H9 (cell line): ENCODE measurements at regions not wholly inside any gene's neighbourhood (a gene's known extent, or its start where the extent isn't known, plus 50 kb on each side); places are given as distances from the start of the nearest gene placed in this dataset.

Experiments used
- DNase-seq: peaks from one replicate; pipeline ENCODE4 v3.0.0-alpha.2; 2017
- H2AFZ ChIP-seq: one replicate; pipeline ENCODE4 v1.6.1; 2013; ENCODE audit warnings: mild to moderate bottlenecking, low read length, control low read depth, moderate library complexity
- H2AK5ac ChIP-seq: 2 replicates; pipeline ENCODE4 v1.6.1; 2013; ENCODE audit warnings: low read length, control low read depth, mixed read lengths; ENCODE audit not compliant: insufficient read length
- H2BK120ac ChIP-seq: one replicate; pipeline ENCODE4 v1.6.1; 2013; ENCODE audit warnings: low read depth, mild to moderate bottlenecking, low read length, control low read depth, inconsistent platforms; ENCODE audit not compliant: poor library complexity, severe bottlenecking
- H2BK12ac ChIP-seq: 2 replicates; pipeline ENCODE4 v1.6.1; 2013; ENCODE audit warnings: low read length, control low read depth, mixed read lengths, low read depth; ENCODE audit not compliant: insufficient read length
- H2BK15ac ChIP-seq: 2 replicates; pipeline ENCODE4 v1.6.1; 2013; ENCODE audit warnings: low read depth, low read length, control low read depth
- H2BK20ac ChIP-seq: one replicate; pipeline ENCODE4 v1.6.1; 2013; ENCODE audit warnings: low read depth, mild to moderate bottlenecking, low read length, control low read depth, inconsistent platforms; ENCODE audit not compliant: poor library complexity, severe bottlenecking
- H2BK5ac ChIP-seq: 2 replicates; pipeline ENCODE4 v1.6.1; 2013; ENCODE audit warnings: low read length, control low read depth, mixed read lengths; ENCODE audit not compliant: insufficient read length
- H3K14ac ChIP-seq: 2 replicates; pipeline ENCODE4 v1.6.1; 2013; ENCODE audit warnings: low read length, control low read depth; ENCODE audit not compliant: insufficient read depth
- H3K18ac ChIP-seq: 2 replicates; pipeline ENCODE4 v1.6.1; 2013; ENCODE audit warnings: low read depth, mild to moderate bottlenecking, mixed read lengths, low read length, control low read depth; ENCODE audit not compliant: insufficient read length
- H3K23ac ChIP-seq: 2 replicates; pipeline ENCODE4 v1.6.1; 2013; ENCODE audit warnings: low read length, control low read depth, mixed read lengths, low read depth; ENCODE audit not compliant: insufficient read length
- H3K23me2 ChIP-seq: 2 replicates; pipeline ENCODE4 v1.6.1; 2013; ENCODE audit warnings: low read depth, mild to moderate bottlenecking, mixed read lengths, low read length, control low read depth; ENCODE audit not compliant: insufficient read length, poor library complexity, severe bottlenecking
- H3K27ac ChIP-seq: 2 replicates; pipeline ENCODE4 v1.5.1; 2013; ENCODE audit warnings: low read length, control low read depth, mixed read lengths, low read depth; ENCODE audit not compliant: insufficient read length
- H3K27me3 ChIP-seq: 2 replicates; pipeline ENCODE4 v1.6.1; 2013; ENCODE audit warnings: low read length, control low read depth, inconsistent platforms; ENCODE audit not compliant: insufficient read depth
- H3K4ac ChIP-seq: 2 replicates; pipeline ENCODE4 v1.6.1; 2013; ENCODE audit warnings: low read depth, mild to moderate bottlenecking, control low read depth, inconsistent platforms, low read length, moderate library complexity
- H3K4me1 ChIP-seq: 2 replicates; pipeline ENCODE4 v1.6.1; 2013; ENCODE audit warnings: low read length, control low read depth, inconsistent platforms; ENCODE audit not compliant: insufficient read depth
- H3K4me2 ChIP-seq: 2 replicates; pipeline ENCODE4 v1.6.1; 2013; ENCODE audit warnings: low read length, control low read depth, mixed read lengths; ENCODE audit not compliant: insufficient read length, insufficient read depth
- H3K56ac ChIP-seq: 2 replicates; pipeline ENCODE4 v1.6.1; 2013; ENCODE audit warnings: low read depth, mild to moderate bottlenecking, mixed read lengths, low read length, control low read depth; ENCODE audit not compliant: insufficient read length
- H3K79me1 ChIP-seq: 2 replicates; pipeline ENCODE4 v1.6.1; 2013; ENCODE audit warnings: low read depth, mild to moderate bottlenecking, moderate library complexity, low read length, control low read depth, inconsistent platforms; ENCODE audit not compliant: insufficient read depth, poor library complexity, severe bottlenecking
- H3K79me2 ChIP-seq: 2 replicates; pipeline ENCODE4 v1.6.1; 2013; ENCODE audit warnings: low read length, control low read depth, inconsistent platforms; ENCODE audit not compliant: insufficient read depth
- H3K9ac ChIP-seq: 2 replicates; pipeline ENCODE4 v1.6.1; 2013; ENCODE audit warnings: low read length, control low read depth, mixed read lengths; ENCODE audit not compliant: insufficient read length; ENCODE audit errors: extremely low read depth
- H3K9me3 ChIP-seq: one replicate; pipeline ENCODE4 v1.6.1; 2013; ENCODE audit warnings: low read depth, low read length, inconsistent platforms; ENCODE audit not compliant: control insufficient read depth
- H3T11ph ChIP-seq: one replicate; pipeline ENCODE4 v1.6.1; 2013; ENCODE audit warnings: mild to moderate bottlenecking, low read length, control low read depth, inconsistent platforms
- H4K20me1 ChIP-seq: one replicate; pipeline ENCODE4 v1.6.1; 2013; ENCODE audit not compliant: control insufficient read depth, insufficient read length, insufficient read depth
- H4K5ac ChIP-seq: 2 replicates; pipeline ENCODE4 v1.6.1; 2013; ENCODE audit warnings: low read depth, mild to moderate bottlenecking, mixed read lengths, low read length, control low read depth; ENCODE audit not compliant: insufficient read length
- H4K8ac ChIP-seq: replicated peaks from 2 replicates; pipeline ENCODE4 v1.6.1; 2013; ENCODE audit warnings: low read length, control low read depth, mixed read lengths, low read depth; ENCODE audit not compliant: insufficient read length
- H4K91ac ChIP-seq: 2 replicates; pipeline ENCODE4 v1.6.1; 2013; ENCODE audit warnings: low read depth, mild to moderate bottlenecking, moderate library complexity, mixed read lengths, low read length, control low read depth; ENCODE audit not compliant: insufficient read length
- H3K27ac Mint-ChIP-seq, 3 experiments: 2 replicates in 2 of 3; 3 replicates in 1 of 3; pipeline ENCODE4 v1.8.0; 2020 to 2021; ENCODE audit warnings: mixed read lengths in 3 of 3, mild to moderate bottlenecking in 1 of 3, moderate library complexity in 1 of 3
- H3K27me3 Mint-ChIP-seq: 2 replicates; pipeline ENCODE4 v1.8.0; 2021; ENCODE audit warnings: low read depth, mild to moderate bottlenecking, moderate library complexity, mixed read lengths
- H3K36me3 Mint-ChIP-seq, 3 experiments: 2 replicates in 2 of 3; 3 replicates in 1 of 3; pipeline ENCODE4 v1.8.0; 2020 to 2021; ENCODE audit warnings: low read depth in 3 of 3, mixed read lengths in 3 of 3; ENCODE audit not compliant: insufficient read depth in 1 of 3
- H3K4me1 Mint-ChIP-seq, 2 experiments: 2 replicates each; pipeline ENCODE4 v1.8.0; 2020; ENCODE audit warnings: mixed read lengths in 2 of 2
- H3K4me3 Mint-ChIP-seq, 2 experiments: 2 replicates in 1 of 2; 3 replicates in 1 of 2; pipeline ENCODE4 v1.8.0; 2020 to 2021; ENCODE audit warnings: mild to moderate bottlenecking in 2 of 2, mixed read lengths in 2 of 2, moderate library complexity in 1 of 2
- H3K9me3 Mint-ChIP-seq, 2 experiments: 2 replicates in 1 of 2; 3 replicates in 1 of 2; pipeline ENCODE4 v1.8.0; 2020; ENCODE audit warnings: mild to moderate bottlenecking in 2 of 2, mixed read lengths in 2 of 2, moderate library complexity in 1 of 2
- CTCF ChIP-seq: fragments of 200-600 bp; sonication (generic); conservative IDR thresholded peaks from 3 replicates; pipeline ENCODE4 v1.8.0; 2021; ENCODE audit warnings: antibody characterized with exemption, mild to moderate bottlenecking
- WGBS: extraction: QIAGEN DNeasy Blood & Tissue Kit; methylation state at CpG from one replicate; pipeline ENCODE4 v1.1.7; 2013; ENCODE audit warnings: missing lambda C conversion rate, low lambda C conversion rate, mixed read lengths; ENCODE audit not compliant: insufficient read length; ENCODE audit errors: extremely low coverage; 5-methylcytosine and 5-hydroxymethylcytosine counted together

DNA sequence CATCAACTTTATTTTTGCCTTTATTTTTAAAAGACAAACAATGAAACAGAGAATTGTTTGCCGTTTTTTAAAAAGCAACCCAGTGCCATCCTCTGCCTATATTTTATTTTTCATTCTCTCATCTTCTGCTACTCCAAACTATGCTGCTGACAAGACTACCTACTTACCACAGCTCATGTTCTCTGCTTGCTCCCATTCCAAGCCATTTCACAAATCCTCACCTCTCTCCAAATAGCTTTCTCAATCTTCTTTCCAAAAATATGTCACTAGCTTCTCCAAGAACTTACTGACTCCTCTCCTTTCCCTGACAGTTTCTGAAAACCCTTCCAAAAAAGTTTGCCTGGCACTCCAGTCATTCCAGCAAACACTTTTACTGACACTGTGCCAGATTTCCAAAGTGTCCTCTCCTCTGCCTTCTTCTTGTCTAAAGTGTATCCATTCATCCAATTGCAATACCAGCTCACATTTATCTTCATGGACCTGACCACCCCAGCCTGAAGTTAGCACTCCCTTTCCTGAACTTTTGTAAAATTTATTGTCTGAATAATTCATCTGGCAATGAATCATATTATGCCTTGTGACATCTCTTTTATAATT, 766.5 kb upstream of the B3GALT2 start:
- H3K14ac ChIP-seq, result no peak overlapping the region
- DNase-seq, result no peak
- H4K8ac ChIP-seq, result no peak overlapping the region
- H3K4me3 Mint-ChIP-seq, result no peak overlapping the region
- H4K5ac ChIP-seq, result no peak overlapping the region
- TF ChIP-seq CTCF, result no peak
- no peaks in the 10 kb centered on the region for H3K79me2 ChIP-seq
- H2AFZ ChIP-seq, result no peak overlapping the region
- H3K23ac ChIP-seq, result no peak overlapping the region
- H3K4me2 ChIP-seq, result no peak overlapping the region
- no peak overlapping the region for H2BK5ac ChIP-seq
- peaks cover 3% of the 10 kb centered on the region in 2 experiments; a peak in 2 of 4 replicates for H3K4me1 Mint-ChIP-seq
- H2BK12ac ChIP-seq, result no peak overlapping the region
- no peak overlapping the region for H3K9ac ChIP-seq
- H3K27me3 Mint-ChIP-seq, result no peaks in the 10 kb centered on the region
- peaks cover 0 to 2% of the 10 kb centered on the region in 2 experiments; a peak in 1 of 5 replicates for H3K9me3 Mint-ChIP-seq
- no peaks in the 10 kb centered on the region for H4K20me1 ChIP-seq
- no peaks in the 10 kb centered on the region for H3K23me2 ChIP-seq
- H3K4ac ChIP-seq, result no peak overlapping the region
- H2BK15ac ChIP-seq, result no peak overlapping the region
- H3K9me3 ChIP-seq, result no peaks in the 10 kb centered on the region
- H3K79me1 ChIP-seq, result no peaks in the 10 kb centered on the region
- no peaks in the 10 kb centered on the region for H3K4me1 ChIP-seq
- no peak overlapping the region for H2AK5ac ChIP-seq
- no peak overlapping the region for H4K91ac ChIP-seq
- H3K18ac ChIP-seq, result no peak overlapping the region
- H3K27ac ChIP-seq, result no peak overlapping the region
- H3K56ac ChIP-seq, result no peak overlapping the region
- no peaks in the 10 kb centered on the region for H3K27me3 ChIP-seq
- no peak overlapping the region for H3T11ph ChIP-seq
- WGBS, result no CpG with 5 or more reads among the region's 1 CpG
- no peak overlapping the region for H2BK20ac ChIP-seq
- H2BK120ac ChIP-seq, result no peak overlapping the region
- H3K36me3 Mint-ChIP-seq, result no peaks in the 10 kb centered on the region
- H3K27ac Mint-ChIP-seq, result no peak overlapping the region; a peak in 1 of 7 replicates
